HG02623 (cell line): ENCODE measurements at regions not wholly inside any gene's neighbourhood (a gene's known extent, or its start where the extent isn't known, plus 50 kb on each side); places are given as distances from the start of the nearest gene placed in this dataset.
A peak's percentile ranks its signal among the peaks of the same experiment; 100 is the strongest.

ENCODE experiments used
- ATAC-seq: cut with Tn5 transposase; IDR thresholded peaks from one replicate; pipeline ENCODE4 v1.9.1; 2021; ENCODE audit warnings: moderate library complexity; ENCODE audit not compliant: unreplicated experiment

GRCh38 chr4:137212601-137213000, 319.7 kb downstream of the PCDH18 start:
- ATAC-seq = no peak

DNA sequence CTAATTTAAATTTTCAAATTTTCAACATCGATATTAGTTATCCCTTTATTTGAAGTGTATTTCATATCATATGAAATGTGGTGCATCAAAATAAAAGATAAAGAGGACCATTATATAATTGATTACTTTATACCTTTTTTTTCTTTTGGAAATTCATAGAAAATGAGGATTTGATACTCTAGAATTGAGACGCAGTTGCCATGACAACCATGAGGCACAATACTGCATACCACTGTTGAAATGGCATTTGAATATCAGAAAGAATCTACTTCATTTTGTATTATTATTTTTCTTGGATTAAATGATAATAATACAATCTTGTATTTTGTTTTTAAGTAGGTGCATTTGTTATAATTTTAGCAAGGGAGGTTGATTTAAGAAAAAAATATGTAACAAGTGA, 323.1 kb downstream of the PCDH18 start:
- ATAC-seq = no peak

- ATAC-seq = no peak
Observed at GRCh38 chr4:137206781-137207180, 325.5 kb downstream of the PCDH18 start.

DNA sequence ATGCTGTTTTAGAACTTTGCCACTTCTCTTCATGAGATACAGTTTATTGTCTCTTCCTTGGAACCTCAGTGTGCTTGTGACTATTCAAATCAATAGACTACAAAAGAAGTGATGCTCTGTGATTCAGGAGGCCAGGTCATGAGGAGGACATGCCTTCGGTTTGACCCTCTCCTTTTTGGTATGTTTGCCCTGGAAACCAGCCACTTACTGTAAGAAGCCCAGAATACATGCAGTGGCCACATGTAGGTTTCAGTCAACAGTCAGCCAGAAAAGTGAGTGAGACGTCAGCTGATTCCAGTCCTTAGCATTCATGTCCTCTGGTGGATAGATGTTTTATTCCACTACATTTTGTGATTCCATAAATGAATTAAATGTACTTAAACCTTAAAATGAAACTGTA, 328.7 kb downstream of the PCDH18 start:
- no peak for ATAC-seq

DNA sequence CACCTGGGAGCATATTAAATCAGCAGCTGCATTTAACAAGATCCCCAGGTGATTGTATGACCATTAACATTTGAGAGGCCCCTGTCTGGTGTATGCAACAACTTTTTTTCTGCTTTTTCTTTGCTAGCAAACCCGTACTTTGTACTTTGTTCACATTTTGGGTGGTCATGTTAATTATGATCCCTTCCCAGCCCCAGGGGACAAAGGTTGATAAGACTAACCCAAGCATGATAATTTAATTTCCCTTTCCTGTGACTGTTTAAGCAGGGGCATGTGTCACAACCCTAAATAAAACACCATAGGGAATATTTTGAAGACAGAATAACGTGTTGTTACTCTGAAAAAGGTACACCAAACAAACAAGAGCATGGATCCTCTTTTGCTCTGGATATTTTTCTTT, 332.0 kb downstream of the PCDH18 start:
- ATAC-seq = no peak

- ATAC-seq = no peak
Observed at GRCh38 chr4:137198791-137199190, 333.5 kb downstream of the PCDH18 start.

DNA sequence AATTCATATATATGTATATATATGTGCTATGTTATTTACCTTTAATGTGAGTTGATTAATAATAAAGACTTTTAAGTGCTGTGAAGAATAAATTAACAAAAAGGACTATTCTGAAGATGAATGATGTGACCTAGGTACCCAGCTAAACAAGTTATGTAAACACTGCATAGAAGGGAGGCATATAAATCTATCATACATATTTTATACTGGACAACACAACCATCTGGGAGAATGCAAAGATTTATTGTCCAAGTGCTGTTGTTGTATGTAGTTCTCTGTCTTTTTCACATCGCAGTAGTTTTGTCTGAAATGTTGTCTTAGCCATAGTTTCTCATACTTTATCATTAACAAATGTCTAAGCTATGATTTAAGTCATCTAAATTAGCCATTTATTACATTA, 337.6 kb downstream of the PCDH18 start:
- no peak for ATAC-seq

GRCh38 chr4:137193564-137193963, 338.7 kb downstream of the PCDH18 start:
- ATAC-seq = no peak

DNA sequence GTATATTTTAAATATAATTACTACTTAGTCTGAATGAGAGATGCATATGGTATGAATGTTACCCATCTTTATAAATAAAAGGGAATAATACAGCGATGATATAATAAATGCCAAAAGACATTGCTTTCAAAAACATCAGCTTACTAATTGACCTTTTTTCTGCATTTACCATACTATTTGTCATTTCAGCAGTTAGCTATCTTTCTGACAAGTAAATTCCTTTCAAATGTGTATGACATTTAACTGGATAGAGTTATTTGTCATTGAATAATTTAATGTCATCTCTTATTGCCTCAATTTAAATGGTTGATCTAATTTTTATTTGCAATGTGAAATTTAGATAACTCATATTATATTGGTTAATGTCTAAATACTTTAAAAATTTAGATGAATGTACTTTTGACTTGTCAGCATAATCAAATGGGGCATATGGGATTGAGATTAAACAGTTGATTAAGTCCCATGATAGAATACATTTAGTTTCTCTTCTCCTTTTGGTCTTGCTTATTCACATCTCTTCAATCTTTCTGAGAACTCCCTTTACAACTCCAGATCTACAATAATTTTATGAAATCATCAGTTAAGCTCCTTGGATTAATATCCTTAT, 350.9 kb downstream of the PCDH18 start:
- no peak for ATAC-seq

DNA sequence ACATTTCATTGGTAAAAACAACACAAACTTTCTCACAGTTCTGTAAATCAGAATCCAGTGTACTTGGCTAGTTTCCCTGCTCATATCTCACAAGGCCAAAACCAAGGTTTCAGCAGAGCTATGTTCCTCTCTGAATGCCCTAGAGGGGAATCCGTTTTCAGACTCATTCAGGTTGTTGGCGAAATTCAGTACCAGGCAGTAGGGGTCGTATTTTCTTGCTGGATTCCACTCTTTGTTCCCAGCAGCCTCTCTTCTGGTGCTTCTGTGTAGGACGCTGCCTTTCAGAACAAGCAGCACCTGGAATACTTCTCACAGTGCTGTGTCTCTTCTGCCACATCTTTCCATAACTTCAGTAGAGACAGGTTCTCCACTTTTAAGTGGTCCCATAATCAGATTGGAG, 351.9 kb downstream of the PCDH18 start:
- no peak for ATAC-seq

DNA sequence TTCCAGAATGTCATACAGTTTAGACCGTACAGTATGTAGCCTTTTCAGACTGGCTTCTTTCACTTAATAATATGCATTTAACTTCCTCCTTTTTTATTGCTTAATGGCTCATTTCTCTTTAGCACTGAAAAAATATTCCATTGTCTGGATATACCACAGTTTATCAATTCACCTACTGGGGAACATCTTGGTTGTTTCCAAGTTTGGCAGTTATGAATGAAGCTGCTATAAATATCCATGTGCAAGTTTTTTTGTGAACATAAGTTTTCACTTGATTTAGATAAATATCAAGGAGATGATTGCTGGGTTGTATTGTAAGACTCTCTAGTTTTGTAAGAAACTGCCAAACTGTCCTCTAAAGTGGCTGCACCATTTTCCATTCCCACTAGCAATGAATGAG, 375.5 kb downstream of the PCDH18 start:
- no peak for ATAC-seq

DNA sequence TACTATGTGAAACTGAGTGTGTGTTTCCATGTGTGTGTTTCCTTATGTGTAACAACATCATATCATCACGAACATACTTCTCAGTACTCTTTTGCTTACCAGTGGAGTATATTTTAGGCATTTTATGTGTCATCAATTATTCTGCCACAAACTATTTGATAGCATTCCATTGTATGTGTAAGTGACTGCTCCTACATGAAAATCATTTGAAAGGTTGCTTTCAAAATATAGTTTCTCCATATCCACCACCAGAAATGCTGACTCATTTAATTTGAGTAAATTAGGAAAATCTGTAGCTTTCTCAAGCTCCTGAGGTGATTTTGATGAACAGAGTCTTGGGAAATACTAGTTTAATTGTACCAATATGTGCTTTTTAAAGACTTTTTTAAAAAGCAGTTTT, 376.2 kb downstream of the PCDH18 start:
- ATAC-seq = no peak

DNA sequence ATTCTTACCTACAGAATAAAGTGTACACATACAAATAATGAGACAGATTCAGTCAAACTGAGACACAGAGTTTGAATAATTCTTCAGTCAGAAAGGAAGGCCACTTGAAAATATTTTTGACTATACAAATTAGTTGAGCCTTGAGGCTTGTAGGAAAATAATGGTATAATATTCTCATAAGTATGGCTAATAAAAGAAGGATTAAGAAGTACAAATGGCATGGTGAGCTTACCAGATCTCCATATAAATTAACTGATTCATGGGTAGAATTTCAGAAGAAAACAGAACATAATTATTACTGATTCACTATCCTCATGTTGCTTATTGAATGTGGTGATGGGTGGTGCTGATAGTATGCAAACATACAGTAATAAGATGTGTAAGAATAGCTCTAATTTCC, 401.1 kb downstream of the PCDH18 start:
- ATAC-seq = no peak

DNA sequence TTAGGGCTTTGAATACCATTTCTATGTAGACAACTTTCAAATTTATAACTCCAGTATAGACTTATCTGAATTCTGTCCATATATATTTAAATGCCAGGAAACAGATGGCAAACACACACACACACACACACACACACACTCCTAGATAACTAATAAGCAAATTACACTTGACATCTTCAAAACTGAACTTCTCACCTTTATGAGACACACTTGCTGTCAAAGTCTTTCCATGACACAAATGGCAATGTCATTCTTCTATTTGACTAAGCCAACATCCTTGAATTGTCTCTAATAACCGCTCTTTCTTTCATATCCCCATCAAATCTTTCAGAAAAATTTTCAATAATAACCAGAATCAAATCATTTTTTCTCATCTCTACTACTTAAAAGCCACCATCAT, 402.4 kb downstream of the PCDH18 start:
- ATAC-seq = no peak

DNA sequence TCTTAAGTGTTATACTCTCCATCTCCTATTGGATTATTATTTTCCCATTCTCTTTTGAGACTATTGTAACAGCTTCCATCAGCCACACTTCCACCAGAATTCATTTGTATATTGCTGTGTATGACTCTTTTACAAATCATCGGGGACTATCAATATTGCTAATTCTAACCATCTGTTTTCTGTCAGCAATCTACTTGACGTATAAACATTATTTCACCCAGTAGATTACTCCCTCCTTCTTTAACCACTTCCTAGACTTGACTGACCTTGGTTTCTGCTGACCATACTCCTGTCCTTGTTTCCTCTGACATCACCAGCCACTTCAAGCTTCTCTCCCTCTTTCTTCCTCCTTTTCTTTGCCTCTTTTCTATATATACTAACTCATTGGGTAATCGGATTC, 402.9 kb downstream of the PCDH18 start:
- ATAC-seq = no peak

DNA sequence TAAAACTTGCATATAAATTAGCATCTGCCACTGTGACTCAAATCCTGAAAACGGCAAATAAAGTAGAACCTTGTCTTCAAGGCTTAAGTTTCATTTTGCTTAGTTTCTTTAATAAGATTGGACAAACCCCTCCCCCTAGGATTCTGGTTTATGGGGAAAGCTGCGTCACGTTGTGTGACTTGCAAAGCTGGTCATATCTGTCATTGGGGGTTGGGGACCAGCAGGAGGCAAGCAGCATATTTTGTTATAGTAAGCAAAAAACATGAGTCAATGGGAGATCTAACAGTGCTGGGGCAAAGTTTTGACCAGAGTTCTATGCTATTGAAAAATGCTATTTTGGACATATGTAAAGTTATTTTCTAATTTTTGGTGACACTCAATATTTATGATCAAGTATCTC, 407.3 kb downstream of the PCDH18 start:
- ATAC-seq = no peak

GRCh38 chr4:137124278-137124932, 407.9 kb downstream of the PCDH18 start:
- peak; percentile 97 for ATAC-seq

DNA sequence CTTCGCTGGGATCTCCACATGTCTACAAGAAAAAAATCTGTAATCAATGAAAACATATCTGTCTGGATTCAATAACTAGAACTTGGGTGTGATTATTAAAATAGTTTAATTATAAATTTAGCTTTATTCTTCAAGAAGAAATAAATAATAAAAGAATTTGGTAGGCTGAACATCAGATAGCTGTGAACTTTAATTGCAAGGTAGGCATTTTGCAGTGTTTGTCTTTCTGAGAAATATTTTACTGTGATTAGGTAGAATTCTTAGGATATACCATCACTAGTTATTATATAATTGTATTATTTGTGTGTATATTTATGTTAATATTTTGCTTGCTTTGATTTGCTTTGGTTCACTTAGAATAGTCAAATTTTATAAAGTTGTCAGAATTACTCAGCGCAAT, 409.4 kb downstream of the PCDH18 start:
- ATAC-seq = no peak

DNA sequence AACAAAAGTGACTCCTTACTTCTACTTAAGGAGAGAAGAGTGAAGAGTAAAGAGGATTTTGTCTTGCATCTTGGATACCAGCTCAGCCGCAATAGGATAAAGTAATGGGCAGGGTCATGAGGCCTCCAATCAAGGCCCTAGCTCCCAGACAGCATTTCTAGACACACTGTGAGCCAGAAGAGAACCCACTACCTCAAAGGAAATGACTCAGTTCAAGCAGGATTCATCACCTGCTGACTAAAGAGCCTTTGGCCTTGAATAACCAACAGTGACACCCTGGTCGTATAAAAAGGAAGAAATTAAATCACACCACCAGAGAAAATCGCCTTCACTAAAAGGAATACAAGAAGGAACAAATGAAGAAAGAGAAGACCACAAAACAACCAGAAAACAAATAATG, 416.1 kb downstream of the PCDH18 start:
- no peak for ATAC-seq

DNA sequence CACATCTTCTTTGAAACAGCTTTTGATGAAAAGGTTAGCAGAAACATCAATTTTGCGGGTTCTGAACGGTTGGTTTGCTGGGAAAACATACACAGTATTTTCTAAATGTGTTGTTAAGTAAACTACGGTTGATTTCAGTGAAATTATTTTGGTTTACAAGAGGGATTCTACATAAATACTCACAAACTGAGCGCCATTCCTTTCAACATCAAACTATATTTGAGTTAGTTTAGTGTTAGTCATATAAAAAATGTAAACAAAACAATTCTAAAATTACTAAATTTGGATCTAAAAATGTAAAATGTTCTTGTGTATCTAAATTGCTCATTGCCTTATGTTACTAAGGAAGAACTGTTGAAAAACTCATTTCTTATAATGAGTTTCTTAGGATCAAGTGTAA, 425.6 kb downstream of the PCDH18 start:
- ATAC-seq = no peak

GRCh38 chr4:137106287-137106686, 426.0 kb downstream of the PCDH18 start:
- ATAC-seq = no peak

- no peak for ATAC-seq
Observed at GRCh38 chr4:137090951-137091350, 441.3 kb downstream of the PCDH18 start.

DNA sequence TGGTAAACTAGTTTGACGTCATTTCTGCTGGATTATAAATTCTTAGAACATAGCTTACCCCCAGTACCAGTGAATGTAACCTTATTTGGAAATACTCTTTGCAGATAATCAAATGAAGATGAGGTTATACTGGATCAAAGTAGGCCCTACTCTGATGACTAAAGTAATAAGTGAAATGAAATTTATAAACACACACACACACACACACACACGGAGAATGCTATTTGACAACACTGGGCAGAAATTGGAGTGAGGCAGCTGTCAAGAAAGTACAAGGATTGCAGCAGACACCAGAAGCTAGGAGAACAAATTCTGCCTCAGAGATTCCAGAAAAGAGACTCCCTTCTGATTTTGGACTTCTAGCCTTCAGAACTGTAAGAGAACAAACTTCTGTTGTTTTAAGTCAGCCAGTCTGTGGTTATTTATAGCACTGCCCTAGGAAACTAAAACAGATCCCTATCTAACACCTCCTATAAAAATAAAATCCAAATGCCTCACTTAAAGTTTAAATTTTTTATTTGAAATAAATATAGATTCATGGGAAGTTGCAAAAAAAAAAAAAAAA, 448.6 kb downstream of the PCDH18 start:
- no peak for ATAC-seq
